GM18858 (cell line): ENCODE measurements at regions not wholly inside any gene's neighbourhood (a gene's known extent, or its start where the extent isn't known, plus 50 kb on each side); places are given as distances from the start of the nearest gene placed in this dataset.

Experiments used
- ATAC-seq: cut with Tn5 transposase; IDR thresholded peaks from one replicate; pipeline ENCODE4 v1.9.1; 2021; ENCODE audit not compliant: unreplicated experiment

- ATAC-seq, result no peak
Observed at GRCh38 chr2:226680719-226681118, 118.9 kb downstream of the IRS1 start.

GRCh38 chr2:226679389-226680065 is 120.1 kb downstream of the IRS1 start:
- no peak for ATAC-seq

GRCh38 chr2:226678422-226678821 is 121.2 kb downstream of the IRS1 start:
- no peak for ATAC-seq

DNA sequence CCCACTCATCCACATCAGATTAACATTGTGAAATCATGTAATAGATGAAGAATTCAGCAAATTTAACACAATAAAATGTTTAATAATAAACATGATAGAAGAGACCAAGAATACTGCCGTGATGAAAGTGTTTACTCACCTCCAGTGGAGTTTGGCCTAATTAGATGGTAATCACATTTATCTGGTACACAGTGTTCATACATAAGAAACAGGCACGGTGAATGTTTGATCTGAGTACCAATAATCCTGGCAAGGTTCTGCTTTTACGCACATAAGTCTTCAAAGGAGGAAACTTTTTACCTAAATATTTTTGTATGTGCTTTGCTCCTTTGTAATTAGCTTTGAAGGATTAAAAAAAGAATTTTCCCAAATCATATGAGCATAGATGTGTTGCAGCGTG is 122.5 kb downstream of the IRS1 start:
- ATAC-seq, result no peak

- ATAC-seq, result no peak
Observed at GRCh38 chr2:226676618-226677017, 123.0 kb downstream of the IRS1 start.

- no peak for ATAC-seq
Observed at GRCh38 chr2:226674123-226674522, 125.5 kb downstream of the IRS1 start.

DNA sequence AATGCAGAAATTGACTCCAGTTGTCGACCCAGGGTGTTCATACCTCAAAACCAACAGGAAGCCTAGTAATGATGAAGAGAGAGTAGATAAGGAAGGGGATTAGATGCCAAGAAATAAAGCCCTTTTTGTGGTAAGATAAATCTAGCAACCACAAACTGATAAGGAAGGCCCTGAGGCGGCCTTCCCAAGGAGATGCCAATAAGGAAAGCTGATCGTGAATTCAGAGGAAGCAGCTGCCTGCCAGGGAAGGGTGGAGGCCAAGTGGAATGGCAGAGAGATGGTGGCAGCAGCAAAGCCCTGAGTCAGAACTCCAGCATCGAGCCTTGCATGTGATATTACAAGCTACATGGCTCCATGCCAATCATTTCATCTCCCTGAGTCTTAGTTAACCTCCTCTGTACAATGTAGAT is 126.3 kb downstream of the IRS1 start:
- ATAC-seq, result no peak

- ATAC-seq, result no peak
Observed at GRCh38 chr2:226671141-226671676, 128.4 kb downstream of the IRS1 start.

DNA sequence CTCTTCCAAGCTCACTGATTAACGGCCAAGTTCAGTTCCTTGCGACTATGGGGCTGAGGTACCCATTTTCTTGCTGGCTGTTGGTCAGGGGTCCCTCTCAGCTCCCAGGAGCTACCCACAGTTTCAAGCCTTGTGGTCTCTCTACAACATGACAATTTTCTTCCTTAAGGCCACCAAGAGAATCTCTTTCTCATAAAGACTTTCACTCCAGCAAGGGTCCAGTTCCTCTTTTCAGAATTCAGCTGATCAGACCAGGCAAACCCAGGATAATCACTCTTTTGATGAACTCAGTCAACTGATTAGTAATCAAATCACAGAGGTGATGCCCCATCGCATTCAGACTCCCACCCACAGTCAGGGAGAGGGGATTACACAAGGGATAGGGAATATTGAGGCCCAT is 129.7 kb downstream of the IRS1 start:
- peak; percentile 70 for ATAC-seq

- no peak for ATAC-seq
Observed at GRCh38 chr2:226669249-226669648, 130.4 kb downstream of the IRS1 start.

DNA sequence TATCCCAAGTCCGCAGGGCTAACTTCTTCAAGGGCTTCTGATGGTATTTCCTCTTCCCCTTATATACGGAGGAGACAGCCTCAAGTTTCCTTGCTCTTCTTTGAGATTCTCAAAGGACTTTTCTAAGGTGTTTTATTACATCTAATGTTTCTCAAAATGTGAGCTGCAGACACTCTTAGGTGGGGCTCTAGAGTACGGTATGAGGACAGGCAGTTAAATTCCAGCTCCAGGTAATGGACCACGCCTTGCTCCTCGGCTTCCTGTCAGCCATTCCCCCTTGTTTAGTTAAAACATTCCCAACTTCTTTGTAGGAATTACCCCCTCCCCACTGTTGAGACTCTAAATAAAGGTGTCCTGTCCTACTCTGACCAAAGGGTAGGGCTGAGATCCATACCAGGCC is 131.9 kb downstream of the IRS1 start:
- no peak for ATAC-seq

GRCh38 chr2:226665306-226665831 is 134.3 kb downstream of the IRS1 start:
- ATAC-seq, result no peak

DNA sequence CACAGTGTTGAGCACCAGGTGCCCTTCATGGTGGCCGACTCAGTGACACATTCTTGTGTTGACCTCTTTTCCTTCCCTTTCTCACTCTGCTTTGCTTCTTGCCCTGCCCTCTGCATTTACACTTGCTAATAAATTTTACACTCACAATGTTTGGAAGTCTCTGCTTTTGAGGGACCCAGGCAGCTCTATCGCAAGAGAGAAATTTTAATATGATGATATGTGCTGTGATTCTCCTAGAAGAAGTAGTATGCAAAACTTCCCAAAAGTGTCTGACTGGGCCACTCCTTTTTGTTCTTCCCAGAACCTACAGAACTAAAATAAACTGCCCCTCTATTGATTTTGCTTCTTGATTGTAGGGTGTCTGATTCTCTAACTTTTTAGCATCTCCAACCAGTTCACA is 135.0 kb downstream of the IRS1 start:
- no peak for ATAC-seq

GRCh38 chr2:226664140-226664539 is 135.5 kb downstream of the IRS1 start:
- ATAC-seq, result no peak

- no peak for ATAC-seq
Observed at GRCh38 chr2:226661789-226662545, 137.7 kb downstream of the IRS1 start.

DNA sequence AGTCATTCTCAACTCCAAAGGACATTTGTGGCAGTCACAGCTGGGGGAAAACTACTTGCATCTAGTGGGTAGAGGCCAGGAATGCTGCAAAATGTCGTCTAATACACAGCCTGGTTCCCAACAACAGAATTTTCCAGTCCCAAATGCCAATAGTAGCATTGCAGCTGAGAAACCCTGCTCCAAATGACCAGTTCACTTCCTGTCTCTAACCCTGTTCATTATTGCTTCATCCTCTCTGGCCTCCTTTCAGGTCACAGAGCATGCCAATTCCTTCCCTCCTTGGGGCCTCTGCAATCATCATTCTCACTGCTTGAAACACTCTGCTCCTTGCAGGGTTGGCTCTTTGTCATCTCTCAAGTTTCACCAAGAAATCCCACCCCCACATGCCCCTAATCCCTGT is 139.1 kb downstream of the IRS1 start:
- no peak for ATAC-seq

- ATAC-seq, result no peak
Observed at GRCh38 chr2:226660124-226660523, 139.5 kb downstream of the IRS1 start.

DNA sequence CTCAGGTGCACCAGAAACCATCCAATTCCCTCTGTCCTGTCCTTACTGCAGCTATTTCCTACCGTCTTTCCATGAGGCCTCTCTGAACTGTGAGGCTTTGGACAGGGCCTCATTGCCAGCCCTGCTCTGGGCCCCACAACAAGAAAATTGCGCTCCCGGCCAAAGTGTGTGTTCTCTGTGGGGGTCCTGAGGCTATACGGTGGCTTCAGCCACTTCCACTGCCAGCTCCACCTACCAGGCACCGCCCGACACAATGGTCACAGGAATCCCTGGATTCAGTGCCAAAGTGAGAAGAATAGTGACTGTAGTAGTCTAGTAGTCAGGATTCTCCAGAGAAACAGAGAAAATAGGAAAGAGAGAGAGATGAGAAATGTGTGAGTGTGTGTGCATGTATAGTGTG is 140.2 kb downstream of the IRS1 start:
- ATAC-seq, result no peak

DNA sequence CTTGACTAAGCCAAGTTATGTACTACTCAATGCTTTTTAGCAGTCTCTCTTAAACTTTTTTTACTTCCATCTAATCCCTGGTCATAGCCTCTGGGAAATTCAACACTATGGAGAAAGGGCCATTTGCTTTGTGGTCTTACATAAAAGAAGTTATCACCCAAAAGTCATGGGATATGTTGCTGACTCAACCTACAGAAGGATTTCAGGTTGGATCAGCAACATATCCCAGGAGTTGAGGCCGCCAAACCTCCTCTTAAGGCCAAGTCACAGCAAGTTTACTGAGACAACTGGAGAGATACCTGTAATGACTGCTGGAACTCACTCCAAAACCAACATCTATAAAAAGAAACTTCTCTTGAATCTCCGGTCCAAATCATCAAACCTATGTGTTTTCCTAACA is 141.1 kb downstream of the IRS1 start:
- no peak for ATAC-seq

- no peak for ATAC-seq
Observed at GRCh38 chr2:226657340-226658053, 142.1 kb downstream of the IRS1 start.

- no peak for ATAC-seq
Observed at GRCh38 chr2:226656367-226656766, 143.3 kb downstream of the IRS1 start.

DNA sequence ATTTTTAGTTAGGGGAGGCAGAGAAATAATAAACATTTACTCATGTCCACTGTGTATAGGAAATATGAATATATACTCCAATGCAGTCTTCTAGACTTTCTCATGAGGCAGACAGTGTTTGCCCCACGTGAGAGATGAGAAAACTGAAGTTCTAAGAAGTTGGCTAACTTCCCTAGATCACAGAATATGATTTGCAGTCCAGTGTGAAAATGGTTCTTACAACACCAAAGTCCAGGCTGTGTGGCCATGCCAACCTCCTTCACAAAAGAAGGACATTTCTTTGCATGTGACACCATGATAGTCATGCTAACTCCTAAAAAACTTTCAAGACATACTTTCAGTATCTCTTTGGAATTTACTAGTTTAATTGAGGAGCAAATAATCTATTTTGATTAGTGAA is 143.7 kb downstream of the IRS1 start:
- no peak for ATAC-seq
